GM12891 (cell line): ENCODE measurements at regions not wholly inside any gene's neighbourhood (a gene's known extent, or its start where the extent isn't known, plus 50 kb on each side); places are given as distances from the start of the nearest gene placed in this dataset.

ENCODE experiments used
- POLR2A ChIP-seq: IDR thresholded peaks from 2 replicates; pipeline ENCODE4 v1.6.1; 2011; ENCODE audit warnings: low read depth, low read length, control low read depth
- POLR2AphosphoS5 ChIP-seq: IDR thresholded peaks from 2 replicates; pipeline ENCODE4 v1.6.1; 2011; ENCODE audit warnings: low read depth, low read length, control low read depth
- SPI1 ChIP-seq: IDR thresholded peaks from 2 replicates; pipeline ENCODE4 v1.6.1; 2011; ENCODE audit warnings: low read depth, low read length, control low read depth
- TAF1 ChIP-seq: IDR thresholded peaks from 2 replicates; pipeline ENCODE4 v1.6.1; 2011; ENCODE audit warnings: low read depth, low read length, control low read depth

DNA sequence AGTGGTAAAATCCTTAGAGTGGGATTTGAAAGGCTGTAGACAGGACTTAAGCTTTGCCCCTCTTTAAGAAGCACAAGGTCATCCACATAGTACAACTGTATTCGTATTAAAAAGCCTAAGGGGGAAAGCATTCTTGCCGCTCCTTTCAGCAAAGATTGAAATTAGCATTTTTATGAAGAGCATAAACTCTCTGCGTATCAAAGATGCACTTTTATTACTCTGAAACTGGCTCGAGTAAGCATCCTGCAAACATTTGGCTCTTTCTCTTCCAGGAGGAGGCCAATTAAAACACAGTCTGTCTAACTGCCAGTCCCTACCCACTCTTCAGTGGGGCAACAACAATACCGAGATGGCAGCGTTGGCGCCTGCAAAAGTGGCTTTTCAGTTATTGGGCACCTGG is 192.5 kb upstream of the TPRG1 start:
- TF ChIP-seq POLR2AphosphoS5 (no peak), POLR2A (no peak), TAF1 (no peak), SPI1 (no peak)
